Lower leg skin (tissue), 3 donors: ENCODE measurements at regions not wholly inside any gene's neighbourhood (a gene's known extent, or its start where the extent isn't known, plus 50 kb on each side); places are given as distances from the start of the nearest gene placed in this dataset.

Experiments
- POLR2A ChIP-seq, 2 donors: fragments of 450-650 bp; IDR thresholded peaks; one replicate each; pipeline ENCODE4 v1.6.1; 2016 to 2017; ENCODE audit warnings: antibody characterized with exemption in 2 of 2, mild to moderate bottlenecking in 1 of 2, moderate library complexity in 1 of 2
- TF ChIP-seq, protein P1 (sequence below), 3 donors: fragments of 450-650 bp; IDR thresholded peaks; one replicate each; pipeline ENCODE4 v1.5.1; 2016; ENCODE audit warnings: antibody characterized with exemption in 3 of 3, mild to moderate bottlenecking in 3 of 3, moderate library complexity in 2 of 3

GRCh38 chr6:145318952-145319351 lies 416.4 kb downstream of the EPM2A start:
- TF ChIP-seq, protein P1, sequence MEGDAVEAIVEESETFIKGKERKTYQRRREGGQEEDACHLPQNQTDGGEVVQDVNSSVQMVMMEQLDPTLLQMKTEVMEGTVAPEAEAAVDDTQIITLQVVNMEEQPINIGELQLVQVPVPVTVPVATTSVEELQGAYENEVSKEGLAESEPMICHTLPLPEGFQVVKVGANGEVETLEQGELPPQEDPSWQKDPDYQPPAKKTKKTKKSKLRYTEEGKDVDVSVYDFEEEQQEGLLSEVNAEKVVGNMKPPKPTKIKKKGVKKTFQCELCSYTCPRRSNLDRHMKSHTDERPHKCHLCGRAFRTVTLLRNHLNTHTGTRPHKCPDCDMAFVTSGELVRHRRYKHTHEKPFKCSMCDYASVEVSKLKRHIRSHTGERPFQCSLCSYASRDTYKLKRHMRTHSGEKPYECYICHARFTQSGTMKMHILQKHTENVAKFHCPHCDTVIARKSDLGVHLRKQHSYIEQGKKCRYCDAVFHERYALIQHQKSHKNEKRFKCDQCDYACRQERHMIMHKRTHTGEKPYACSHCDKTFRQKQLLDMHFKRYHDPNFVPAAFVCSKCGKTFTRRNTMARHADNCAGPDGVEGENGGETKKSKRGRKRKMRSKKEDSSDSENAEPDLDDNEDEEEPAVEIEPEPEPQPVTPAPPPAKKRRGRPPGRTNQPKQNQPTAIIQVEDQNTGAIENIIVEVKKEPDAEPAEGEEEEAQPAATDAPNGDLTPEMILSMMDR (IDR thresholded peaks at IDR 0.05) = no peak
- no peak for TF ChIP-seq POLR2A (IDR thresholded peaks at IDR 0.05)
